MM.1S (cell line): ENCODE measurements at regions not wholly inside any gene's neighbourhood (a gene's known extent, or its start where the extent isn't known, plus 50 kb on each side); places are given as distances from the start of the nearest gene placed in this dataset.

Experiments
- EZH2 ChIP-seq: fragments of 300-600 bp; sonication (generic); optimal IDR thresholded peaks from 2 replicates; pipeline ENCODE3; 2017; ENCODE audit warnings: low read depth, mild to moderate bottlenecking, antibody characterized with exemption, low read length, mixed read lengths
- TF ChIP-seq, protein P1 (sequence below): fragments of 300-600 bp; sonication (generic); IDR thresholded peaks from 2 replicates; pipeline ENCODE4 v1.5.1; 2016; ENCODE audit warnings: antibody characterized with exemption, low read length, mixed read lengths

DNA sequence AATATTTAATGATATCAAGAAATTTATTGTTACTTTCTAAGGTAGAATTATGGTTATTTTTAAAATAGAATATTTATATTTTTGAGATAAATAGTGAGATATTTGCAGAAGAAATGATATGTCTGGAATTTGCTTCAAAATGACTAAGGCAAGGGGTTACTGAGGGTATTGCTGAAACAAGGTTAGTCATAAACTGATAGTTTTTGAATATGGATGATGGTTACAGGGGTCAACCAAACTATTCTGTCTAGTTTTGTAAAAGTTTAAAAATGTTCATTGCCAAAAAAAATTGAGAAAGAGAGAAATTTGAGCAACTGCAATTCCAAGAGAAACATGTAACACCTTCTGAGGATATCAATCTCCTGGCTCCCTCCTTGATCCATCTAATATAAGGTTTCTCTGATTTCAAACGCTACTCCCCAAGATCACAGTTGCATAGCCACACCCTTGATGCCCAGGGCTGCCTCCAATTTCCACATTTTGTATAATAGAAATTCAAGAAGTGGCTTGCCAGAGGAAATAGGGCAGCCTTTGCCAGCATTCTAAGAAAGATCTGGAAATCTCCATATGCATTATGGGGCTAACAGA lies 159.4 kb upstream of the NAMPT start:
- no peak for TF ChIP-seq EZH2
- TF ChIP-seq, protein P1, sequence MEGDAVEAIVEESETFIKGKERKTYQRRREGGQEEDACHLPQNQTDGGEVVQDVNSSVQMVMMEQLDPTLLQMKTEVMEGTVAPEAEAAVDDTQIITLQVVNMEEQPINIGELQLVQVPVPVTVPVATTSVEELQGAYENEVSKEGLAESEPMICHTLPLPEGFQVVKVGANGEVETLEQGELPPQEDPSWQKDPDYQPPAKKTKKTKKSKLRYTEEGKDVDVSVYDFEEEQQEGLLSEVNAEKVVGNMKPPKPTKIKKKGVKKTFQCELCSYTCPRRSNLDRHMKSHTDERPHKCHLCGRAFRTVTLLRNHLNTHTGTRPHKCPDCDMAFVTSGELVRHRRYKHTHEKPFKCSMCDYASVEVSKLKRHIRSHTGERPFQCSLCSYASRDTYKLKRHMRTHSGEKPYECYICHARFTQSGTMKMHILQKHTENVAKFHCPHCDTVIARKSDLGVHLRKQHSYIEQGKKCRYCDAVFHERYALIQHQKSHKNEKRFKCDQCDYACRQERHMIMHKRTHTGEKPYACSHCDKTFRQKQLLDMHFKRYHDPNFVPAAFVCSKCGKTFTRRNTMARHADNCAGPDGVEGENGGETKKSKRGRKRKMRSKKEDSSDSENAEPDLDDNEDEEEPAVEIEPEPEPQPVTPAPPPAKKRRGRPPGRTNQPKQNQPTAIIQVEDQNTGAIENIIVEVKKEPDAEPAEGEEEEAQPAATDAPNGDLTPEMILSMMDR: no peak
